Tibial nerve (tissue), 3 donors: ENCODE measurements at regions not wholly inside any gene's neighbourhood (a gene's known extent, or its start where the extent isn't known, plus 50 kb on each side); places are given as distances from the start of the nearest gene placed in this dataset.

Experiments used
- CTCF ChIP-seq, 5 experiments: fragments of 200-600 bp in 3 of 5; fragments of 450-650 bp in 2 of 5; sonication (generic) in 3 of 5; IDR thresholded peaks; one replicate each; pipeline ENCODE4 v1.5.1; 2016 to 2019; ENCODE audit warnings: antibody characterized with exemption in 5 of 5, mild to moderate bottlenecking in 3 of 5, moderate library complexity in 2 of 5
- POLR2A ChIP-seq, 2 donors: fragments of 450-650 bp; IDR thresholded peaks; one replicate each; pipeline ENCODE4 v1.6.1; 2017; ENCODE audit warnings: antibody characterized with exemption in 2 of 2, mild to moderate bottlenecking in 2 of 2, moderate library complexity in 2 of 2

- TF ChIP-seq CTCF (IDR thresholded peaks at IDR 0.05) (no peak), POLR2A (IDR thresholded peaks at IDR 0.05) (no peak)
Observed at GRCh38 chr2:118614841-118615271, 232.6 kb downstream of the EN1 start.
